ENCODE measurements at regions not wholly inside any gene's neighbourhood (a gene's known extent, or its start where the extent isn't known, plus 50 kb on each side); places are given as distances from the start of the nearest gene placed in this dataset.

- no peak for TF ChIP-seq CTCF (IDR thresholded peaks at IDR 0.05)
- TF ChIP-seq POLR2A (IDR thresholded peaks at IDR 0.05): no peak
Observed at GRCh38 chr1:81290326-81290725, 510.4 kb upstream of the ADGRL2 start.

All from prostate gland (tissue), 2 donors.